ENCODE measurements at regions not wholly inside any gene's neighbourhood (a gene's known extent, or its start where the extent isn't known, plus 50 kb on each side); places are given as distances from the start of the nearest gene placed in this dataset.

DNA sequence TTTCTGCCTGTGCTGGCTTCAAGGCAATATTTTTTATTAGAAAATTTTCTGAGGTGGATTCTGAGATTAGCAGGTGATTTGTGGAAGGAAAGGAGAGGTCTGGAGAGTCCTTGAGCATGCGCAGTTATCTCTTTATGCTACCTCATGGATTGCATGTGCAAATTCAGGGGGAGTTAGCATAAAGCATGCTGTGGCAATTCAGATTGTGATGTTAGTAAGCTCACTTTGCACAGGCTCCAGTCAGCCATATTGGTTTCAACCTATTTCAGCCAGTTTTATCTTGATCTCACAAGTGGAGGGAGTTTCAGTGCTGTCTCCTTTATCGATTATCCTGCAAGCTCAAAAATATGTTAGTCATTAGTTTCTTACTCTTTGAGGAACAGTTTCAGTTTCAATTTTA, 2012.3 kb upstream of the PIK3C3 start:
- DNase-seq (ENCODE audit: low read depth, low spot score) = no peak

DNA sequence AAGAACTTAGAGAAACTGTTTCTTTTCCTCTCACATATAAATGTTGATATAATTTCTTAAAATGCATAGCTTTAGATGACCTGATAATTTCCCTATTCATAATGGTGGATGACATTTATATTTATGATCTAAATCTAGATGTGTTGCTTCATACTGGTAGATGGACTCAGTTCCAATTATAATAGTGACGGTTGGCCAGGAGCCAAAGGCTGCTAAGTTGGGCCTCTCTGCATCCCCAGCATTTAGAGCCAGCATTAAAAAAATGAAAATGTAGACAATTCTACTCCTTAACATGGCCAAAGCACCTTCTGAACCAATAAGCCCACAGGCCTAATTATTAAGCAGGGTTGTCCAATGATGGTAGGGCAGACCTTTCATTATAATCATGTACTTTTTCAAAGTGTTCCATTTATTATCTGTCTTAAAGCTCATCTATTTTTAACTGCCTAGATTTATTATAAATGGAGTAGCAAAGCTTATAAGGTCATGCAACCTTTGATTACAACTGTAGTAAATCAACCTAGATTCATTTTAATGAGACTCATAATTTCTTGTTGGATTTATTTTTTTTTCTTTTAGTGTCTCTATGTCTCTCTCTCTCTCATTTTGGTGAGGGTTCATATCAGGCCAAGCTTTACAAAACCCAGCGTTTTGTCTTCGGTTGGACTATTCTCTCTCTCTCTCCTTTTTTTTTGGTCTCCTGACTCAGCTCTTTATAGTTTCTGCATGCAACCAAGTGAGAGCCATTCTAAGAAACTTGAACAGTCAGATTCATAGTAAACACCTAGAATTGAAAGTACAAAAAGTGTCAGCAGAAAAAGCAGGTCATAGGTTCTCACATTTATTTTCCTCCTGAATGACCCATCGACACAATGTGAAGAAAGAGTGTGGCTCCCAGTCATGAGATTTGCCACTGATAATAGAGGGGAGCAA, 2016.1 kb upstream of the PIK3C3 start:
- DNase-seq (ENCODE audit: low read depth, low spot score) = no peak

DNA sequence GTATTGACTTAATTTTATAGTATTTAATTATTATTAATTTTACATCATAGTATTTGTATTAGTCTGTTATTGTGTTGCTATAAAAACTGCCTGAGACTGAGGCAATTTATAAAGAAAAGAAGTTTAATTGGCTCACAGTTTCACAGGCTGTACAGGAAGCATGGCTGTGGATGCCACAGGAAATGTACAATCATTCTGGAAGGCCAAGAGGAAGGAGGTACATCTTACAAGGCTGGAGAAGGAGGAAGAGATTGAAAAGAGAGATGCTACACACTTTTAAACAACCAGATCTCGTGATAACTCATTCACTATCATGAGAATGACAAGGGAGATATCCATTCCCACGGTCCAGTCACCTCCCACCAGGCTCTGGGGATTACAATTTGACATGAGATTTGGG, 2019.4 kb upstream of the PIK3C3 start:
- DNase-seq (ENCODE audit: low read depth, low spot score) = no peak

DNA sequence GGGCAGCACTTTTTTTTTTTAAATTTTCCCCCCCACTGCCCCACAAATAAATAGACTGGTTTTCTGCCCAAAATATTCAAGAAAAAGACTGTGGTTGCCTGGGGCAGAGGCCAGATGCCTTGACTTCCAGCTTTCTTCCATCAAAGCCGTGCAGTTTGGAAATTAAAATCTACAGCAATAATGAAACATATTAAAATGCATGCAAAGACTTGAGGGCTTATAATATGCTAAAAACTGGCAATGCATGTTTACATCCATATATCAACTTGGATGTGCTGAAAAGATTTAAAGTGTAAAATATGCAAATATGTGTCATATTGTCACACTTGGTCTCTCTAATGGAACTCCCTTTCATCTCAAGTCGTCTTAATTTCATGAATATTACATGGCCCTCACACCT, 2036.2 kb upstream of the PIK3C3 start:
- no peak for DNase-seq (ENCODE audit: low read depth, low spot score)

DNA sequence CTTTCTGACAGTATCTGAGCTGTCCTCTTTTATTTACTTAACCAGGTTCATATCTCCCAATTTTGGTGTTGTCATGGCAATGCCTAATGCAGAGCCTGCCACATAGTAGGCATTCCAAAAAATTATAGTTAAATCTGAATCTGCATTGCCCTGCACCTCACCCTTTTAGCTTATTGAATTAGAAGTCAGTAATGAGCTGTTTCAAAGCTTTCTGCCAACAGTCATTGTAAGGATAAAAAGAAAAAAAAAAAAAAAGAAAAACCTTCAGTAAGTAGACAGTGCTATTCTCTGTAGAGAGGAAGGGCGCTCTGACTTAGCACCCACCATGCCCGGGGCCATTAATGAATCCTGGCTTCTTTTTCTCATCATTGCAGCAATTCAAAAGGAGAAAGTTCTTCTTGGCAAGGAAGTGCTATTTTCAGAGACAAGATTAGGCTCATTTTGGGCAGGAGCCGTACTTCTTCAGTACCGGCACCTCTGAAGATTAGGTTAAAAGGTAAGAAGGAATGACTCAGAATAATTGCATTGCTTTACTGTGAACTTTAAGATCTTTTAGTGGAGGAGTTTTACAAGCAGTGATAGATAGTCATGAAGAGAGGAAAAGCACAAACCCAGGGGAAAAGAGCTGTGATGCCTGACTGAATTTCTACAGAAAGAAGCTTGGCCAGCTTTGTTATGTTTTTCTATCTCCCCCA, 2041.2 kb upstream of the PIK3C3 start:
- DNase-seq (ENCODE audit: low read depth, low spot score) = no peak

DNA sequence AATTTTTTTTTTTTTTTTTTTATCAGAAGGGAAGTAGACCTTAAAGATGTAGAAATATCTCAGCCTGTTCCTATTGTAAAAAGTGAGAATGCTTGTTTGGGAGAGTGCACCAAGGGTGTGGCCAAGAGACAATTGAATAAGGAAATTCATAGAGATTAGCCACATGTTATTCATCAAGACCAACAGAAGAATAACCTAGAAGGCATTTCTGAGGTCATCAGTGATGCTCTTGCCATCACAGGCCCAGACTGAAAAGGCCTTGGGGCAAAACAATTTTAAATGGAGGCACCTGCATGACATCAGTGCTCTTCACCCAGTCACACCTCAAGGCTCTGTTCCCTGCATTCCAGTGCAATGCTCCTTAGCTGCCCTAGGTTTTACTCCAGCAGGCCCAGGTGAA, 2043.3 kb upstream of the PIK3C3 start:
- no peak for DNase-seq (ENCODE audit: low read depth, low spot score)

DNA sequence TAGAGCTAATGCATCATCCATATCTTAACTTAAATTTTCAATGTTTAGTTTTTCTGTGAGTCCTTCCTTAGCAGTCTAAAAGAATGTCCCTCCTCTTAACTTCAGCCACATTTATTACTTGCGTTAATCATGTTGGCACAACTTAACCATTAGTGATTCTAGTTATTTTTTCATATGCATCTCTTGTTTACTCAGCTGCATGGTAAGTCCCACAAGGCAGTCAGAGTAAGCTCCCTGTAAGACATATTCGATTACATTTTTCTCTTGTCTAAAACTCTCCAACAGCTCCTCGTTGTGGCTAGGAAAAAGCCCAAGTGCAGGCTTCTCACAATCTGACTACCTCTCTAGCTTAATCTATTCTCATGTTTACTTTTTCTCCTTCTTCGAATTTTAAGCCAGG, 2045.3 kb upstream of the PIK3C3 start:
- no peak for DNase-seq (ENCODE audit: low read depth, low spot score)

DNA sequence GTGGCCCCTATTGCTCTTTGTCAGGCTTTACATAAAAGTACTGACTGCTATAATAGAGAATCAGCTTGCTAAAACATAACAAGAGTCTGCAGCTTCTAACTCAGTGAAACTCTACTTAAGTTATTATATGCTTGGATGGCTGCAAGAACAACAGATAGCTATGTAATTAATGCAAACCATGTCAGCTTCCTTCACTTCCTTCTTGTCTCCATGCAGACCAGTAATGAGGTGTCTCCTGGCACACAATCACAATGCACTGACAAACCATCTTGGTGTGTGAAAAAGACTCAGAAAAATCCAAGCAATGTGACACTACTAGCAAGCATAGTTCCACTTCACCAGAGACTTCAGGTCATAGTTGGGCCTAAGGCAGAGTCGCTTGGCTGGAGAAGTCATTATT, 2068.9 kb upstream of the PIK3C3 start:
- no peak for DNase-seq (ENCODE audit: low read depth, low spot score)

DNA sequence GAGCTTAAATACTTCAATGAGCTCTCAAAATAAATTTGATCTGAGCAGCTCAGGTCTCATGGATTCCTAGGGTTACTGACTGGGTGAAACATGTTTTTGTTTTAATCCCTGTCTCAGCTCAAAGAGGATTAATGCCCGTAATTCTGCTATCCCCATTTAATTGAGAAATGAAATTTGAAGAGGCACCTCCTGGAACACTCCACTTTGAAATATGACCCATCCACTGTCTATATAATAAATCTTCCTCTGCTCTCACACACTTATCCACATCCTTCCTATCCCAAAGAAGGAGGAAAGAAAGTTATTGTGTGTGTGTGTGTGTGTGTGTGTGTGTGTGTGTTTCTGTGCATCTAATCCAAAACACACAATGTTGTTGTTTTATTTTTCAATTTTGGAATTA, 2082.4 kb upstream of the PIK3C3 start:
- no peak for DNase-seq (ENCODE audit: low read depth, low spot score)

DNA sequence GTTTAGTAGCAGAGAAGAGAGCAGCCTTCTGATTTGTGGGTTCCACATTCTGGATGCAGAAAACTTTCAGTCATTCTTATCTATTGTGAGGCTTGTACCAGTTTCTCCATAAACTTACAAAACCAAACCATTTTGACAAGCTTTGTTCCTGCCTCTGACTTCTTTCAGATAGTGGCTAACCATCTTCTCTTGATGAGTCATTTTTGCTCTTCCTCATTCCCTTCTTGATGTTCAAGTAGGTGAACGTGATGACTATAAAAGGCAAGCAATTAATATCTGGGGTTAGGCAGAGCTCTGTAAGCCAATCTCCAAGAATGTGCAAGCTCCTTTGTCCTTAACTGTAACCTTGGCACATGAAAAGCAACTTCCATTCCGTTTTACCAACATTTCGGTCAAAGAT, 2083.1 kb upstream of the PIK3C3 start:
- no peak for DNase-seq (ENCODE audit: low read depth, low spot score)

DNA sequence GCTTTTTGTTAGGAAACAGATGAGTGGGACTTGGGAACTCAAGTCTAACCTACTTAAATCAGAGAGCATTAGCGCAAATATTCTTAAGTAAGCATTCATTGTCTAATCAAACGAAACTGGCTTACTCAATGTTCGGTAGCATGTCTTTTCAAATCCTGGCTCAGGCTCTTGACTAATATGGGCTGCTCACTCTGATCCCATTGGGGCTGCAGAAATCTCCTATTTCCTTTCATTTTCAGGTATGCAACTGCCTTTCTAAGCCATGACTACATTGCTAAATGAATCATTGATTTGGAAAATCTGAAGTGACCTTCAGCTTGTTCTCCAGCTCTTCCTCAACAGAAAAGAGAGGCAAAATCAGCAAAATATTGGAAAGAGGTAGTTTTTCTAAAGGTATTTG, 2084.4 kb upstream of the PIK3C3 start:
- no peak for DNase-seq (ENCODE audit: low read depth, low spot score)

DNA sequence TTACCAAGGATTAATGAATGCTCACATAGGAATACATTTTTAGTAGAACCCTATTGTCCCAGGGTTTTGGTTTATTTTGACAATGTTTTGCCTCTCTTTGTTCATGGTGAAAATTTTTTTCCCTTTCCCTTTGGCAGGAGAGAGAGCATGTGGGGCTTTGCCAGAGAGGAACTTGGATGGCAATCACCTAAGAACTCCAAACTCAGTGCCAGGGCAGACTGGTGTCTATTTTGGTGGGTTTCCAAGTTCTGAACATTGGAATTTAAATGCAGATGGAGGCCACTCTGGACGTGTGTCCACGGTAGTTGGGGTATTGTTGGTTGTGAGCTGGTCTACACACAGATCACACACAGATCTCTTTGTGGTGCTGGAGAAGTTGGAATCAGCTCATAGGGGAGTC, 2091.1 kb upstream of the PIK3C3 start:
- no peak for DNase-seq (ENCODE audit: low read depth, low spot score)

DNA sequence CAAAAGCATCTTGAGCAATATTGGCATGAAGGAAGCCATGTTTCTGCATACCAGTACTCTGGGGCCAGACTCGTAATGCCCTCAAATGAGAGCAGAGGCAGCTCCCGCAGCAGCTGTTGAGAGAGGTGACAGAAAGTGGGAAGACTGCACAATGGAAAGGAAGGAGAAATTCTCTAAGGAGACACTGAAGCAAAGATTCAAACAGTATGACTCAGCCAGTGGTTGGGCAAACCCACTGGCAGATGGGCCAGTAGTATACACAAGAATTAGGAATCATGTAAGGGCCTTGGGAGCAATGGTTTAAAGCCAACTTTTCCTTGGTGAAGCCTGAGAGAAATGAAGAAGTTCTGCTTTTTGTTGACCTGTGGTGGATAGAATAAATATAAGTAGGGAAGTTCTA, 2092.7 kb upstream of the PIK3C3 start:
- DNase-seq (ENCODE audit: low read depth, low spot score) = no peak

DNA sequence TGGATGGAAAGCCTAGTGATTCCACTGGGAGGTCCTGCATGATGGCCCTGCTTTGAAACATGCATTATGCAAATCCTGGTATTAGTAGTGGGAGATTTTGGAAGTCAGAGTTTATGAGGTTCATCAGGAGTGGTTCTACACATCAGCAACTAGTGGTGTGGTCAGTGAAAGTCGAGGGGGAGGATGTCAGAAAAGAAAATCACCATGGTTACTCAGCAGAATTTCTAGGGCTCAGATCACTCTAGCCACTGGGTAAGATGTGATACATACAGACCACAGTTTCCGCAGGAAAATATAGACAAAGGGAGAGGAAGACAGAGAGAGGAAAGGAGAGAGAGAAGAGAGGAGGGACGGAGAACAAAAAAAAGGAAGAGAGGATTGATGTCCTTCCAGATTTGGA, 2100.7 kb upstream of the PIK3C3 start:
- DNase-seq (ENCODE audit: low read depth, low spot score) = no peak

DNA sequence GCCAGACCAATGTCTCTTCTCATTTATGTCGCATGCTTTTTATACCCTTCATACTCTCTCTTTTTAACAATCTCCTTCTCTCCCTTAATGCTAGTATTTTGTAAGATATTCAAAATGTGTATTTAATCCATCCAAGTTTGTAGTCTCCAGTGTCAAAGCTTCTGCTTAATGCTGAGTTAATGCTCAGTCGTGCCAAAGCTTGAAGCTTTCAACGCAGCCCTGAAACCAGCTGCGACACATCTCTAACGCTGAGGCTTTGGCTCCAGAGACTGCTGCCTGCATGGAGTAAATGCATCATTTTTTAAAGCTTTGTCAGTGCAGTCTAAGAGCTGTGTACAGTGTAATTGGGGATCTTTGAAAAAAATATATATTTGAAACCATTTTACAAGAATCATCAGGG, 2108.8 kb upstream of the PIK3C3 start:
- DNase-seq (ENCODE audit: low read depth, low spot score) = no peak

DNA sequence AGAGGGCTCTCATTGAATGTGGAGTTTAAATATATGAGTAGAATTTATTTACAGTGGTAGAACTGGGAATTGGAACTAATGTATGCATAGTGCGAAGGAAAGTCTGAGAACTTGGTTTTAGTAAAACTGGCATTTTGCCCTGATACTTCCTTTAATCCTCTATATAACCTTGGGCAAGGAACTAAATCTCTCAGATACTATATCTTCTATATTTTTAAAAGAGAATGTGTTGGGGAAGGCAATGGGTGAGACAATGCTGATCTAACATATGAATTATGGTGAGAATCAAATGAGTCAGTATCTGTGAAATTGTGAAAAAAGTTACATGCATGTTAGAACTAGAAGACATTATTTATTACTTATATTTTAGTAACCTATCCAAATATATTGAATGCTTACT, 2109.4 kb upstream of the PIK3C3 start:
- DNase-seq (ENCODE audit: low read depth, low spot score) = no peak

DNA sequence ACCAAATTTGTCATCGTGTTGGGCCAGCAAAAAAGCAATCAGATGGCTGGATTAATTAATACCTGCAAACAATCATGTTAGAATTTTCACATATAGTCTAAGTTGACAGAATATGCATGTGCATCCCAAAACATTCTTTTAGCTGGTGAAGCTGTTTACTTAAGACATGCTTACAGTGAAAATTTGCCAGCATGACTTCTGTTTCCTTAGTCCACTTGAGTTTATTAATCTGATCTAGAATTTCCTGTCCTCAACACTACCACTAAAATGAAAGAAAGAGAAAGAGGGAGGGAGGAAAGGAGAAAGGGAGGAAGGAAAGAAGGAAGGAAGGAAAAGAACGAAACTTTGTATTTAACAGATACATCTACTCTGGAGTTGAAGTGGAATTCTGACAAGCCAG, 2109.9 kb upstream of the PIK3C3 start:
- no peak for DNase-seq (ENCODE audit: low read depth, low spot score)

DNA sequence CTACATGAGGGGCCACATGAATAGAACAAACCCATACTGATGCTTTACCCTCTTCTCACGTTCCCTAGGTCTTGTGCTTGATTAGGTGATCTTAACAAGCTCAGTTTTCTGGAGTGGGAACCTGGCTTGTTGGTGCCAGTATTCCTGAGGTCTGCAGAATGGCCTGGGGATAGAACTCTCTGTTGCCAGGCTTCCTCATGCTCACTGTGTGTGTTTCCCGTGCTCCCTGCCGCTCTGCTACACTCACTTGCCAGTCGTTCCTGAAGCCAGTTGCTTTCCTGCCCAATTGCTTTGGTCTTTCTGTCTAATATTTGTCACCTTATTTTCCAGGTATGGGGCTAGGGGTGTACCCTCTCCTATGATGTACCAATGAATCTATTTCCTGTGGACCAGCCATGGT, 2111.5 kb upstream of the PIK3C3 start:
- no peak for DNase-seq (ENCODE audit: low read depth, low spot score)

DNA sequence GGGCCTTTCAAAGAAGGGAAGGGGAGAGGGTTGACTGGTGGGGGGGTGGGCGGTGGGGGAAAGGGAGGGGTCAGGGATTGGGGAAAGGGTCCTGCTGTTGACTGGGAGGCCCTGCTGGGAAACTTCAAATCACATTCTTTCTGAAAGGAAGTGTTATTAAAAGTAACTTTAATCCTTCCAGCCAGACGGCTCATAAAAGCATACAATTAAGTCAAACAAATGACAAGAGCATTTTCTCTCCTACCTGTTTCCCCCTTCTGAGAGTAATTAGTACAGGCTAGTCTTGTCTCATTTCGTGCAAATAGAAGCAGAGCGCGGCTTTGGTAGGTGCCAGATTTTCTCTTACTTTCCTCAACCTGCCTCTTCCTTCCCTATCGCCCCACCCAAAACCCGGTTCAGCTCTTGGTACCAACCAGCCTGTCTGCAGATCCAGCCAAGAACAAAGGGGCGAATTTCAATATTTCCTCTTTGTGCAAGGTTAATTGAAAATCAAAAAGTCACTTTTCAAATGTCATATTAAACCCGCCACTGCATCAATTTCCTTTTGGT, 2112.6 kb upstream of the PIK3C3 start:
- no peak for DNase-seq (ENCODE audit: low read depth, low spot score)

DNA sequence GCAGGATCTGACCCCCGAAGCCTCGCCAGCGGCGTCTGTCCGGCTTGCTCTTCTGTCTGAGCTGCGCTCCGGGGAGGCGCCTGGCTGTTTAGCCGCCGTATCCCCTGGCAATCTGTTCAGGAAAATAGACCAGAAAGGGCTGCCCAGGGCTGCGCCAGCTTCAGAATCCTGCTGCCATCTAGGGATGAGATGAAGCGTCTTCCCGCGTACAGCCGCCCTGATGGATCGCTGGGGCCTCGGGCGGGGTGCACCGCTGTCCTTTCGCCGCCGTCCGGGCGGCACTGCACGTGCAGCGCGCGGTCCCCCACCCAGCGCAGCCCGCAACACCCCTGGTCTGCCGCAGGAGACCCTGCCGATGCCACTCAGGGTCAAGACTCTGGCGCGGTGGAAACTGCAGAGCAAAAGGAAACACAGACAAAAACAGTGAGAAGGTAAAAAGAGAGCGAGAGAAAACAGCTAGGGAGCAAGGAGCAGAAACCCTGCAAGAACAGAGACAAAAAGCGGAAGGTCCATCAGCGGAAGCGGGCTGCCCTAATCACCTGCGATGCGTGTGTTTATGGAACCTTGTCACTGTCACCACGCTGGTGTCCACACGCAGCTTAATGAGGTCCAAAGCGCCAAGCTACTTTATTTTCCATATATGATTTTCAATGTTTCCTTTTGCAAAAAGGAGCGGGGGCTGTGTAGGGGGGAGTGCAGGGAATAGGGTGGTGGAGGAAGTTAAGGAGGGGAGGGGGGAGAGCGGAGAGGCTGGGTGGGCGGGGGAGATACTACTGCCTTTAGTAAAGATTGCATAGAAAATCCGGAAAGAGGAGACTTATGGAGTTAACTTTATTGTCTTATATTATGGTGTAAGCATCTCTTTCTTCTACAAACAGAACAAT, 2113.3 kb upstream of the PIK3C3 start:
- DNase-seq (ENCODE audit: low read depth, low spot score) = no peak

DNA sequence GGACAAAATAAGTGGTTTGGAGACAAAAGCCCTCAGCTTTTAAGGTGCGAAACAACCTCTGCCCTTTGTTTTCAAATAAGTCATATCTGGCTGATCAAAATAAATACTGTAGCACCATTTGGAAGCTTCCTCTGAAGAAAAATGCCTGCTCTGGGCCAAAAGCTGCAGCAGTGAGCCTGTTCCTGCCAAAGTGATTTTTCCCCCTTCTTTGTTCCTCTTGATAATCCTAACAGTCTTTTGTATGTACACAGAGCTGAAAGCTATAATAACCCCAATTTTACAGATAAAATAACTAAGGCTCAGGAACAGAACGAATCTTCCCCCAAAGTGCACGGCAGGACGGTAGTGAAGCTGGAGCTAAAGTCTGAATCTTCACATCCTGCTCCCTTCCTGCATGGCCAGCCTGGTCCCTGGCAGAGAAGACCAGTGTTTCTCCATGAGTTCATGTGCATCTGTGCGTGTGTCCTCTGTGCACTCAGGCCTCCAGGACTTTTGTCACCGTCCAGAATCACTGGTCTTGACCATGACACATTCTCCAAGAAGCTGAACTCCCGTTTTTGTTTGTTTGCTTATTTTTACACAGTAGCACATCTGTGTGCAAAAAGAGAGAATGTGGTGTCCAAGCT, 2114.1 kb upstream of the PIK3C3 start:
- no peak for DNase-seq (ENCODE audit: low read depth, low spot score)
